ENCODE measurements at regions not wholly inside any gene's neighbourhood (a gene's known extent, or its start where the extent isn't known, plus 50 kb on each side); places are given as distances from the start of the nearest gene placed in this dataset.

DNA sequence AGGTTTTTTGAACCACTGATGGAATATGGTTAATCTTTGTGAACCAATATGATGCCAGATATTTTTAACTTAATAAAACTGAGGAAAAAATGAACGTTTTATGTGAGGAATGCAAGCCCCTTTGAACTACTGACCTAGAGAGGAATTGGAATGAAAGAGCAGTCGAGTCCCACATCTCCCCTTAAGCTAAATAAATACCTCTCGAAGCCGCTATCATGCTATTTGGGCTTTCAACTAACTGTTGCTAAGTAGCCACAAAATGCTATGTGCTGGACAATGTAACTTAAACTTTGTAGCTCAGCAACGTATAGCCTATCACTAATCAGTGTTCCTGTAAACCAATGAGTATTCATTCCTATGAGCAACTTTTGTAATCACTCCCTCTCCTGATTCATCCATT is 1037.2 kb downstream of the SQOR start:
- TF ChIP-seq CTCF (IDR thresholded peaks at IDR 0.05; ENCODE audit: low read length) = no peak
- no peak for TF ChIP-seq EZH2 (optimal IDR thresholded peaks at IDR 0.05; ENCODE audit: low read depth, low read length)
- no peak for TF ChIP-seq EZH2phosphoT487 (IDR thresholded peaks at IDR 0.05; ENCODE audit: low read length)

All from MM.1S (cell line).